GM23338 (cell line): ENCODE measurements at regions not wholly inside any gene's neighbourhood (a gene's known extent, or its start where the extent isn't known, plus 50 kb on each side); places are given as distances from the start of the nearest gene placed in this dataset.

Source experiments
- ATAC-seq: fragments of 200-7000 bp; cut with Tn5 transposase; 3 replicates; pipeline ENCODE4 v1.9.1; 2020
- DNase-seq: peaks from one replicate; pipeline ENCODE4 v3.0.0-alpha.2; 2015; ENCODE audit warnings: low spot score
- H2AFZ ChIP-seq: fragments of 200-600 bp; sonication (generic); 2 replicates; pipeline ENCODE4 v1.8.0; 2016; ENCODE audit warnings: antibody characterized with exemption, mild to moderate bottlenecking, moderate library complexity
- H3F3A ChIP-seq: fragments of 200-600 bp; sonication (generic); replicated peaks from 2 replicates; pipeline ENCODE4 v1.8.0; 2017; ENCODE audit warnings: antibody characterized with exemption, mixed run types, low read depth
- H3K27ac ChIP-seq: fragments of 200-600 bp; sonication (generic); 2 replicates; pipeline ENCODE4 v1.6.1; 2016; ENCODE audit warnings: low read depth
- H3K27me3 ChIP-seq: fragments of 200-600 bp; sonication (generic); 2 replicates; pipeline ENCODE4 v1.8.0; 2016; ENCODE audit warnings: mild to moderate bottlenecking, mixed run types, moderate library complexity; ENCODE audit not compliant: insufficient read depth
- H3K36me3 ChIP-seq: fragments of 200-600 bp; sonication (generic); 2 replicates; pipeline ENCODE4 v1.8.0; 2016; ENCODE audit warnings: mild to moderate bottlenecking; ENCODE audit not compliant: insufficient read depth
- H3K4me1 ChIP-seq: fragments of 200-600 bp; sonication (generic); 2 replicates; pipeline ENCODE4 v1.8.0; 2016; ENCODE audit warnings: mild to moderate bottlenecking, moderate library complexity; ENCODE audit not compliant: insufficient read depth
- H3K4me2 ChIP-seq: fragments of 200-600 bp; sonication (generic); 2 replicates; pipeline ENCODE4 v1.7.1; 2017; ENCODE audit warnings: mixed run types
- H3K4me3 ChIP-seq: fragments of 200-600 bp; sonication (generic); 2 replicates; pipeline ENCODE4 v1.6.1; 2016; ENCODE audit warnings: mixed run types
- H3K79me2 ChIP-seq: fragments of 200-600 bp; sonication (generic); replicated peaks from 2 replicates; pipeline ENCODE4 v1.8.0; 2017; ENCODE audit warnings: mild to moderate bottlenecking; ENCODE audit not compliant: insufficient read depth
- H3K9me2 ChIP-seq: fragments of 200-600 bp; sonication (generic); 2 replicates; pipeline ENCODE4 v1.8.0; 2017; ENCODE audit not compliant: insufficient read depth
- H4K20me1 ChIP-seq: fragments of 200-600 bp; sonication (generic); replicated peaks from 2 replicates; pipeline ENCODE4 v1.8.0; 2017; ENCODE audit warnings: mild to moderate bottlenecking; ENCODE audit not compliant: insufficient read depth
- H3K27ac Mint-ChIP-seq: 2 replicates; pipeline ENCODE4 v1.8.0; 2020; ENCODE audit warnings: inconsistent platforms, mild to moderate bottlenecking, moderate library complexity, mixed read lengths
- H3K27me3 Mint-ChIP-seq: 3 replicates; pipeline ENCODE4 v1.8.0; 2022; ENCODE audit warnings: low read depth, mild to moderate bottlenecking, moderate library complexity, mixed read lengths, inconsistent platforms; ENCODE audit not compliant: insufficient read depth, poor library complexity
- H3K36me3 Mint-ChIP-seq: 3 replicates; pipeline ENCODE4 v1.8.0; 2021; ENCODE audit warnings: low read depth, mild to moderate bottlenecking, inconsistent platforms, moderate library complexity, mixed read lengths
- H3K4me1 Mint-ChIP-seq: 3 replicates; pipeline ENCODE4 v1.8.0; 2020; ENCODE audit warnings: mild to moderate bottlenecking, inconsistent platforms, mixed read lengths
- H3K4me3 Mint-ChIP-seq: 3 replicates; pipeline ENCODE4 v1.8.0; 2021; ENCODE audit warnings: moderate library complexity, mild to moderate bottlenecking, inconsistent platforms, mixed read lengths
- H3K9me3 Mint-ChIP-seq: 3 replicates; pipeline ENCODE4 v1.8.0; 2020; ENCODE audit warnings: moderate library complexity, mild to moderate bottlenecking, inconsistent platforms, mixed read lengths
- CREB1 ChIP-seq: fragments of 250-450 bp; sonication (Bioruptor Pico); IDR thresholded peaks from 2 replicates; pipeline ENCODE4 v1.5.0; 2020; ENCODE audit warnings: low read depth, mild to moderate bottlenecking, moderate library complexity
- EZH2phosphoT487 ChIP-seq: fragments of 200-600 bp; sonication (generic); IDR thresholded peaks from one replicate; pipeline ENCODE4 v1.8.1; 2018; ENCODE audit warnings: antibody characterized with exemption; ENCODE audit not compliant: unreplicated experiment
- NANOG ChIP-seq: IDR thresholded peaks from 2 replicates; pipeline ENCODE4 v1.6.1; 2016; ENCODE audit warnings: antibody characterized with exemption, borderline replicate concordance
- POLR2AphosphoS5 ChIP-seq: IDR thresholded peaks from 2 replicates; pipeline ENCODE4 v1.6.1; 2016; ENCODE audit warnings: antibody characterized with exemption, low read depth
- ZNF114 ChIP-seq: fragments of 250-450 bp; sonication (Bioruptor Pico); IDR thresholded peaks from 2 replicates; pipeline ENCODE4 v1.5.0; 2020; ENCODE audit warnings: mild to moderate bottlenecking, moderate library complexity
- TF ChIP-seq, protein P1 (sequence below): fragments of 250-450 bp; sonication (Bioruptor Pico); IDR thresholded peaks from 2 replicates; pipeline ENCODE4 v1.5.0; 2020; ENCODE audit warnings: mild to moderate bottlenecking, moderate library complexity

GRCh38 chr18:64539847-64540246, 391.0 kb upstream of the LINC00305 start:
- Mint-ChIP-seq H3K4me3 (no peak overlapping the region; the same call in 2 of the 3 replicates), H3K36me3 (peaks cover under 1% of the 10 kb centered on the region; the same call in 2 of the 3 replicates), H3K27ac (no peak overlapping the region; the same call in 1 of the 2 replicates), H3K4me1 (peaks cover 22% of the 10 kb centered on the region), H3K27me3 (no peaks in the 10 kb centered on the region), H3K9me3 (peaks cover under 1% of the 10 kb centered on the region; the same call in 2 of the 3 replicates)
- Histone ChIP-seq H3K4me2 (no peak overlapping the region), H3K36me3 (no peaks in the 10 kb centered on the region), H3K9me2 (no peaks in the 10 kb centered on the region; the same call in none of the 2 replicates), H3K4me3 (no peak overlapping the region), H3K27me3 (no peaks in the 10 kb centered on the region), H3F3A (no peaks in the 10 kb centered on the region), H3K79me2 (no peaks in the 10 kb centered on the region), H4K20me1 (no peaks in the 10 kb centered on the region), H3K4me1 (0 out of 2 replicates have a peak, but pooled peaks cover 16% of the 10 kb centered on the region), H3K27ac (no peak overlapping the region), H2AFZ (no peak overlapping the region)
- ATAC-seq (no peak), DNase-seq (peak; percentile 42)
- TF ChIP-seq CREB1 (CRISPR knock-in tag): 0 out of 2 replicates have a peak, but pooled peaks have one; percentile 33
- no peak for TF ChIP-seq NANOG
- TF ChIP-seq, protein P1, sequence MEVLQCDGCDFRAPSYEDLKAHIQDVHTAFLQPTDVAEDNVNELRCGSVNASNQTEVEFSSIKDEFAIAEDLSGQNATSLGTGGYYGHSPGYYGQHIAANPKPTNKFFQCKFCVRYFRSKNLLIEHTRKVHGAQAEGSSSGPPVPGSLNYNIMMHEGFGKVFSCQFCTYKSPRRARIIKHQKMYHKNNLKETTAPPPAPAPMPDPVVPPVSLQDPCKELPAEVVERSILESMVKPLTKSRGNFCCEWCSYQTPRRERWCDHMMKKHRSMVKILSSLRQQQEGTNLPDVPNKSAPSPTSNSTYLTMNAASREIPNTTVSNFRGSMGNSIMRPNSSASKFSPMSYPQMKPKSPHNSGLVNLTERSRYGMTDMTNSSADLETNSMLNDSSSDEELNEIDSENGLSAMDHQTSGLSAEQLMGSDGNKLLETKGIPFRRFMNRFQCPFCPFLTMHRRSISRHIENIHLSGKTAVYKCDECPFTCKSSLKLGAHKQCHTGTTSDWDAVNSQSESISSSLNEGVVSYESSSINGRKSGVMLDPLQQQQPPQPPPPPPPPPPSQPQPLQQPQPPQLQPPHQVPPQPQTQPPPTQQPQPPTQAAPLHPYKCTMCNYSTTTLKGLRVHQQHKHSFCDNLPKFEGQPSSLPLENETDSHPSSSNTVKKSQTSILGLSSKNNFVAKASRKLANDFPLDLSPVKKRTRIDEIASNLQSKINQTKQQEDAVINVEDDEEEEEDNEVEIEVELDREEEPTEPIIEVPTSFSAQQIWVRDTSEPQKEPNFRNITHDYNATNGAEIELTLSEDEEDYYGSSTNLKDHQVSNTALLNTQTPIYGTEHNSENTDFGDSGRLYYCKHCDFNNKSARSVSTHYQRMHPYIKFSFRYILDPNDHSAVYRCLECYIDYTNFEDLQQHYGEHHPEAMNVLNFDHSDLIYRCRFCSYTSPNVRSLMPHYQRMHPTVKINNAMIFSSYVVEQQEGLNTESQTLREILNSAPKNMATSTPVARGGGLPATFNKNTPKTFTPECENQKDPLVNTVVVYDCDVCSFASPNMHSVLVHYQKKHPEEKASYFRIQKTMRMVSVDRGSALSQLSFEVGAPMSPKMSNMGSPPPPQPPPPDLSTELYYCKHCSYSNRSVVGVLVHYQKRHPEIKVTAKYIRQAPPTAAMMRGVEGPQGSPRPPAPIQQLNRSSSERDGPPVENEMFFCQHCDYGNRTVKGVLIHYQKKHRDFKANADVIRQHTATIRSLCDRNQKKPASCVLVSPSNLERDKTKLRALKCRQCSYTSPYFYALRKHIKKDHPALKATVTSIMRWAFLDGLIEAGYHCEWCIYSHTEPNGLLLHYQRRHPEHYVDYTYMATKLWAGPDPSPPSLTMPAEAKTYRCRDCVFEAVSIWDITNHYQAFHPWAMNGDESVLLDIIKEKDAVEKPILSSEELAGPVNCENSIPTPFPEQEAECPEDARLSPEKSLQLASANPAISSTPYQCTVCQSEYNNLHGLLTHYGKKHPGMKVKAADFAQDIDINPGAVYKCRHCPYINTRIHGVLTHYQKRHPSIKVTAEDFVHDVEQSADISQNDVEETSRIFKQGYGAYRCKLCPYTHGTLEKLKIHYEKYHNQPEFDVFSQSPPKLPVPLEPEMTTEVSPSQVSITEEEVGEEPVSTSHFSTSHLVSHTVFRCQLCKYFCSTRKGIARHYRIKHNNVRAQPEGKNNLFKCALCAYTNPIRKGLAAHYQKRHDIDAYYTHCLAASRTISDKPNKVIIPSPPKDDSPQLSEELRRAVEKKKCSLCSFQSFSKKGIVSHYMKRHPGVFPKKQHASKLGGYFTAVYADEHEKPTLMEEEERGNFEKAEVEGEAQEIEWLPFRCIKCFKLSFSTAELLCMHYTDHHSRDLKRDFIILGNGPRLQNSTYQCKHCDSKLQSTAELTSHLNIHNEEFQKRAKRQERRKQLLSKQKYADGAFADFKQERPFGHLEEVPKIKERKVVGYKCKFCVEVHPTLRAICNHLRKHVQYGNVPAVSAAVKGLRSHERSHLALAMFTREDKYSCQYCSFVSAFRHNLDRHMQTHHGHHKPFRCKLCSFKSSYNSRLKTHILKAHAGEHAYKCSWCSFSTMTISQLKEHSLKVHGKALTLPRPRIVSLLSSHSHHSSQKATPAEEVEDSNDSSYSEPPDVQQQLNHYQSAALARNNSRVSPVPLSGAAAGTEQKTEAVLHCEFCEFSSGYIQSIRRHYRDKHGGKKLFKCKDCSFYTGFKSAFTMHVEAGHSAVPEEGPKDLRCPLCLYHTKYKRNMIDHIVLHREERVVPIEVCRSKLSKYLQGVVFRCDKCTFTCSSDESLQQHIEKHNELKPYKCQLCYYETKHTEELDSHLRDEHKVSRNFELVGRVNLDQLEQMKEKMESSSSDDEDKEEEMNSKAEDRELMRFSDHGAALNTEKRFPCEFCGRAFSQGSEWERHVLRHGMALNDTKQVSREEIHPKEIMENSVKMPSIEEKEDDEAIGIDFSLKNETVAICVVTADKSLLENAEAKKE (CRISPR knock-in tag): 0 out of 2 replicates have a peak, but pooled peaks have one; percentile 8

GRCh38 chr18:64528646-64529045, 379.8 kb upstream of the LINC00305 start:
- Histone ChIP-seq H4K20me1 (no peaks in the 10 kb centered on the region), H3K79me2 (no peaks in the 10 kb centered on the region), H3K36me3 (no peaks in the 10 kb centered on the region), H3K27me3 (no peaks in the 10 kb centered on the region), H3K4me3 (no peak overlapping the region), H3K27ac (no peak overlapping the region), H3K4me1 (no peaks in the 10 kb centered on the region), H3K4me2 (no peak overlapping the region), H3K9me2 (0 out of 2 replicates have a peak, but pooled peaks cover 22% of the 10 kb centered on the region), H2AFZ (no peak overlapping the region), H3F3A (no peaks in the 10 kb centered on the region)
- H3K27me3 Mint-ChIP-seq: peaks cover 2% of the 10 kb centered on the region
- H3K4me3 Mint-ChIP-seq: no peak overlapping the region
- DNase-seq (no peak), ATAC-seq (no peak)
- peaks cover 10% of the 10 kb centered on the region for H3K36me3 Mint-ChIP-seq
- TF ChIP-seq POLR2AphosphoS5 (no peak), ZNF114 (CRISPR knock-in tag) (no peak), EZH2phosphoT487 (no peak)
- TF ChIP-seq, protein P1 (CRISPR knock-in tag): no peak
- H3K9me3 Mint-ChIP-seq: peaks cover 17% of the 10 kb centered on the region
- H3K27ac Mint-ChIP-seq: no peak overlapping the region
- H3K4me1 Mint-ChIP-seq: no peaks in the 10 kb centered on the region
